Neural progenitor cell (in vitro differentiated cells): ENCODE measurements at regions not wholly inside any gene's neighbourhood (a gene's known extent, or its start where the extent isn't known, plus 50 kb on each side); places are given as distances from the start of the nearest gene placed in this dataset.

ENCODE experiments used
- DNase-seq: peaks from one replicate; pipeline ENCODE4 v3.0.0-alpha.2; 2016; ENCODE audit warnings: low spot score
- H2AFZ ChIP-seq: fragments of 200-600 bp; sonication (generic); replicated peaks from 2 replicates; pipeline ENCODE4 v1.6.1; 2016; ENCODE audit warnings: antibody characterized with exemption
- H3F3A ChIP-seq: fragments of 200-600 bp; sonication (generic); 2 replicates; pipeline ENCODE4 v1.6.1; 2016; ENCODE audit warnings: antibody characterized with exemption, low read depth
- H3K27ac ChIP-seq: fragments of 200-600 bp; sonication (generic); 2 replicates; pipeline ENCODE4 v1.5.1; 2016; ENCODE audit warnings: mild to moderate bottlenecking
- H3K27me3 ChIP-seq: fragments of 200-600 bp; sonication (generic); 2 replicates; pipeline ENCODE4 v1.6.1; 2016; ENCODE audit warnings: mild to moderate bottlenecking, moderate library complexity
- H3K36me3 ChIP-seq: fragments of 200-600 bp; sonication (generic); 2 replicates; pipeline ENCODE4 v1.5.1; 2016
- H3K4me1 ChIP-seq: fragments of 200-600 bp; sonication (generic); 2 replicates; pipeline ENCODE4 v1.6.1; 2016; ENCODE audit warnings: mixed run types
- H3K4me2 ChIP-seq: fragments of 200-600 bp; sonication (generic); 2 replicates; pipeline ENCODE4 v1.6.1; 2016
- H3K4me3 ChIP-seq: fragments of 200-600 bp; sonication (generic); 2 replicates; pipeline ENCODE4 v1.5.1; 2016
- H3K79me2 ChIP-seq: fragments of 200-600 bp; sonication (generic); 2 replicates; pipeline ENCODE4 v1.6.1; 2016; ENCODE audit warnings: low read depth
- H3K9ac ChIP-seq: fragments of 200-600 bp; sonication (generic); 2 replicates; pipeline ENCODE4 v1.6.1; 2016
- H3K9me3 ChIP-seq: fragments of 200-600 bp; sonication (generic); 2 replicates; pipeline ENCODE4 v1.5.1; 2016; ENCODE audit warnings: low read depth
- H4K20me1 ChIP-seq: fragments of 200-600 bp; sonication (generic); 2 replicates; pipeline ENCODE4 v1.6.1; 2016; ENCODE audit warnings: low read depth
- H3K27ac Mint-ChIP-seq: 3 replicates; pipeline ENCODE4 v1.8.0; 2021; ENCODE audit warnings: mixed read lengths
- H3K27me3 Mint-ChIP-seq: 2 replicates; pipeline ENCODE4 v1.8.0; 2022; ENCODE audit warnings: low read depth, mild to moderate bottlenecking, inconsistent platforms, moderate library complexity, mixed read lengths; ENCODE audit not compliant: insufficient read depth
- H3K36me3 Mint-ChIP-seq: 3 replicates; pipeline ENCODE4 v1.8.0; 2021; ENCODE audit warnings: mixed read lengths
- H3K4me1 Mint-ChIP-seq: 3 replicates; pipeline ENCODE4 v1.8.0; 2021; ENCODE audit warnings: mixed read lengths
- H3K4me3 Mint-ChIP-seq: 3 replicates; pipeline ENCODE4 v1.8.0; 2021; ENCODE audit warnings: mild to moderate bottlenecking, moderate library complexity, mixed read lengths
- H3K9me3 Mint-ChIP-seq: 3 replicates; pipeline ENCODE4 v1.8.0; 2020; ENCODE audit warnings: mixed read lengths
- EZH2 ChIP-seq: fragments of 200-600 bp; sonication (generic); IDR thresholded peaks from 2 replicates; pipeline ENCODE4 v1.6.1; 2017; ENCODE audit warnings: antibody characterized with exemption, mild to moderate bottlenecking, moderate library complexity
- EZH2phosphoT487 ChIP-seq: fragments of 200-600 bp; sonication (generic); IDR thresholded peaks from 2 replicates; pipeline ENCODE4 v1.6.1; 2017; ENCODE audit warnings: antibody characterized with exemption
- TF ChIP-seq, protein P1 (sequence below): fragments of 200-600 bp; sonication (generic); IDR thresholded peaks from 2 replicates; pipeline ENCODE4 v1.5.1; 2017; ENCODE audit warnings: antibody characterized with exemption, mild to moderate bottlenecking

DNA sequence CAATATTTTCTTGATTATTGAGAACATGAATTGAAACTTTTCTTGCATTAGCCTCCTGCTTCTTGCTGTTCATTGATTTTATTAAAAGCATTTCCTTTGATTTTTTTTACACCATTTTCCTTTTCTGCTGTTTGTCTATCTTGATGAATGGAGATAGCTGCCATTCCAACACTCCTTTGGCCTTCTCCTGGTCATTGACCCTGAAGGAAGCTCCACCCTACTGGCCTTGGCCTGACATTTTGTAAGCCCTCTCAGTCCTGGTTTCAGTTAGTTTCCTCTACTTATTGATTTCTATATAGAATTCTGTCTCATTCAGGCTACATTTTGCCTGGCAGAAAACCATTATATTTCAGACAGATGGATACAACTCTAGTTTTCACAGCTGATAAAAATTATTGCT lies 115.1 kb upstream of the DMRTA1 start:
- TF ChIP-seq, protein P1, sequence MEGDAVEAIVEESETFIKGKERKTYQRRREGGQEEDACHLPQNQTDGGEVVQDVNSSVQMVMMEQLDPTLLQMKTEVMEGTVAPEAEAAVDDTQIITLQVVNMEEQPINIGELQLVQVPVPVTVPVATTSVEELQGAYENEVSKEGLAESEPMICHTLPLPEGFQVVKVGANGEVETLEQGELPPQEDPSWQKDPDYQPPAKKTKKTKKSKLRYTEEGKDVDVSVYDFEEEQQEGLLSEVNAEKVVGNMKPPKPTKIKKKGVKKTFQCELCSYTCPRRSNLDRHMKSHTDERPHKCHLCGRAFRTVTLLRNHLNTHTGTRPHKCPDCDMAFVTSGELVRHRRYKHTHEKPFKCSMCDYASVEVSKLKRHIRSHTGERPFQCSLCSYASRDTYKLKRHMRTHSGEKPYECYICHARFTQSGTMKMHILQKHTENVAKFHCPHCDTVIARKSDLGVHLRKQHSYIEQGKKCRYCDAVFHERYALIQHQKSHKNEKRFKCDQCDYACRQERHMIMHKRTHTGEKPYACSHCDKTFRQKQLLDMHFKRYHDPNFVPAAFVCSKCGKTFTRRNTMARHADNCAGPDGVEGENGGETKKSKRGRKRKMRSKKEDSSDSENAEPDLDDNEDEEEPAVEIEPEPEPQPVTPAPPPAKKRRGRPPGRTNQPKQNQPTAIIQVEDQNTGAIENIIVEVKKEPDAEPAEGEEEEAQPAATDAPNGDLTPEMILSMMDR, result no peak
- TF ChIP-seq EZH2, result no peak
- TF ChIP-seq EZH2phosphoT487, result no peak
- Mint-ChIP-seq H3K4me3 (no peak overlapping the region), H3K27ac (no peak overlapping the region), H3K27me3 (no peaks in the 10 kb centered on the region), H3K4me1 (no peaks in the 10 kb centered on the region), H3K9me3 (peaks cover 8% of the 10 kb centered on the region), H3K36me3 (no peaks in the 10 kb centered on the region)
- Histone ChIP-seq H3K9ac (no peak overlapping the region), H3K27ac (no peak overlapping the region), H3K9me3 (no peaks in the 10 kb centered on the region), H3K79me2 (no peaks in the 10 kb centered on the region), H3K36me3 (no peaks in the 10 kb centered on the region), H3K4me3 (no peak overlapping the region), H4K20me1 (no peaks in the 10 kb centered on the region), H3K4me2 (no peak overlapping the region), H3K27me3 (no peaks in the 10 kb centered on the region), H3K4me1 (no peaks in the 10 kb centered on the region), H2AFZ (no peak overlapping the region), H3F3A (no peaks in the 10 kb centered on the region)
- DNase-seq, result no peak

DNA sequence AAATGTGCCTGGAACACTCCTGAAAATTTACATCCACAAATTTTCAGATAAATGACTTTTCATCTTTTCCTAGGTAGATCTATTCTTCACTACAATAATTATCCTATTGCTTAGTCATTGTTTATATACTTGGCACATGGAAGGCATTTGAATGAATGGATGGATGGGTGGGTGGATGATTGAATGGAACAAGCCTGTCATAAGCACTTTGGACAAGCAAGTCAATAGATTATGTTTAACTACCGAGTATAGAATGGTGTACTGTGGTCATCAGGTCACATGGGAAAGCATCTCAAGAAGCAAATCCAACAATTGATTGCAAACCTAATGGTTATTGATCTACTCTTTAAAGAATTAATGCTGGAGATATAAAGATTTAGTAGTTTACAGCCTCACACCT lies 114.4 kb upstream of the DMRTA1 start:
- H4K20me1 ChIP-seq, result no peaks in the 10 kb centered on the region
- H3K9me3 Mint-ChIP-seq, result peaks cover 8% of the 10 kb centered on the region
- TF ChIP-seq, protein P1, result no peak
- no peak for TF ChIP-seq EZH2
- TF ChIP-seq EZH2phosphoT487, result no peak
- no peaks in the 10 kb centered on the region for H3F3A ChIP-seq
- H3K9ac ChIP-seq, result no peak overlapping the region
- H3K4me1 ChIP-seq, result no peaks in the 10 kb centered on the region
- H3K4me3 Mint-ChIP-seq, result no peak overlapping the region
- no peaks in the 10 kb centered on the region for H3K27me3 Mint-ChIP-seq
- H3K36me3 ChIP-seq, result no peaks in the 10 kb centered on the region
- no peak overlapping the region for H3K4me3 ChIP-seq
- no peaks in the 10 kb centered on the region for H3K36me3 Mint-ChIP-seq
- no peaks in the 10 kb centered on the region for H3K4me1 Mint-ChIP-seq
- no peak overlapping the region for H3K27ac Mint-ChIP-seq
- H3K79me2 ChIP-seq, result no peaks in the 10 kb centered on the region
- no peak overlapping the region for H3K27ac ChIP-seq
- H3K27me3 ChIP-seq, result no peaks in the 10 kb centered on the region
- no peak for DNase-seq
- no peak overlapping the region for H2AFZ ChIP-seq
- no peaks in the 10 kb centered on the region for H3K9me3 ChIP-seq
- H3K4me2 ChIP-seq, result no peak overlapping the region

DNA sequence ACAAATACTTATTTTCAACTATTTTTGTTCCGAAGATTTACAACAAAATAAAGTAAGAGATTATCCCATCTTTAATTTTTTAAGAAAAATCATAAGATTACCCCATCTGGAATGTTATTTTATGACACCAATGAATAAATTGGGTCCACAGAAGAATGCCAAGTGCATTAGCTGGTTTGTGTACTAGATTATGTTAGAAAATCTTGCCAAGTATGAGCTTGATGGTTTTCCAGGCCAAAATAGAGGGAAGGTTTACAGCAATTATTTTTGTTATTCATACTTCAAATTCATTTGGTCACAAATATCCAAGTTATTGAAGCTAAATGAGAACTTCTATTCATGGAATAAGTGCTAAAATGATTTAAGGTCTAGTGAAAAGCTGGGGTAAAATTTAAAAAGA lies 109.4 kb upstream of the DMRTA1 start:
- Histone ChIP-seq H3K27me3 (no peaks in the 10 kb centered on the region), H3K79me2 (no peaks in the 10 kb centered on the region), H3K36me3 (no peaks in the 10 kb centered on the region), H3K4me2 (no peak overlapping the region), H3K9ac (no peak overlapping the region), H3K4me1 (no peaks in the 10 kb centered on the region), H3K27ac (no peak overlapping the region), H3F3A (no peaks in the 10 kb centered on the region), H3K9me3 (no peaks in the 10 kb centered on the region), H3K4me3 (no peak overlapping the region), H4K20me1 (no peaks in the 10 kb centered on the region), H2AFZ (no peak overlapping the region)
- Mint-ChIP-seq H3K4me1 (peaks cover under 1% of the 10 kb centered on the region), H3K9me3 (no peaks in the 10 kb centered on the region), H3K27ac (no peak overlapping the region), H3K36me3 (no peaks in the 10 kb centered on the region), H3K27me3 (no peaks in the 10 kb centered on the region), H3K4me3 (no peak overlapping the region)
- DNase-seq, result no peak
- TF ChIP-seq, protein P1, result no peak
- TF ChIP-seq EZH2 (no peak), EZH2phosphoT487 (no peak)
